K562 (cell line): ENCODE measurements at regions not wholly inside any gene's neighbourhood (a gene's known extent, or its start where the extent isn't known, plus 50 kb on each side); places are given as distances from the start of the nearest gene placed in this dataset.

Experiments
- ATAC-seq: fragments of 200-7000 bp; cut with Tn5 transposase; 3 replicates; pipeline ENCODE4 v1.9.1; 2020; ENCODE audit warnings: moderate library complexity
- BruUV-seq: library from RNA; stranded (reverse); fragments of 400-500 nt; replicated peaks from 2 replicates; lab custom pipeline; 2021; lab: Mats Ljungman, UMichigan
- CTCF ChIA-PET: fragments of 300-600 bp; formaldehyde crosslinking; extraction: SDS; loops from one replicate; lab custom pipeline; 2021; ENCODE audit warnings: low intra/inter-chr PET ratio; lab: Yijun Ruan, JAX
- POLR2A ChIA-PET: fragments of 300-600, 350-650 bp; sonication (Branson Sonifier 250); formaldehyde crosslinking; extraction: SDS; loops from one replicate; lab custom pipeline; 2021; ENCODE audit warnings: antibody characterized with exemption, inconsistent platforms; lab: Yijun Ruan, JAX
- DNase-seq, 4 experiments: peaks; one replicate each; pipeline versions ENCODE4 v3.0.0 to v3.0.0-alpha.2; 2011 to 2018; ENCODE audit warnings: low spot score in 3 of 4, mixed read lengths in 3 of 4; ENCODE audit errors: extremely low read depth in 1 of 4
- FAIRE-seq: peaks from 2 replicates; lab custom pipeline; 2011; peaks lifted over from hg19 to GRCh38; lab: Jason Lieb, UNC
- H2AFZ ChIP-seq: 2 replicates; pipeline ENCODE4 v1.6.0; 2011; ENCODE audit warnings: low read depth, low read length, control low read depth, inconsistent platforms
- H3K27ac ChIP-seq: fragments of 200-600 bp; 3 replicates; pipeline ENCODE4 v1.8.0; 2011; ENCODE audit warnings: low read depth, mild to moderate bottlenecking, control low read depth, inconsistent platforms, low read length, moderate library complexity, mixed read lengths; ENCODE audit errors: extremely low read depth
- H3K27me3 ChIP-seq, 2 experiments: fragments of 300-600 bp in 1 of 2; 2 replicates in 1 of 2; 3 replicates in 1 of 2; pipeline versions ENCODE4 v1.6.0 to v1.8.0; 2011; ENCODE audit warnings: inconsistent platforms in 2 of 2, low read length in 2 of 2, mild to moderate bottlenecking in 1 of 2, mixed read lengths in 1 of 2, moderate library complexity in 1 of 2; ENCODE audit not compliant: control insufficient read depth in 2 of 2, insufficient read depth in 2 of 2
- H3K36me3 ChIP-seq: fragments of 300-600 bp; 3 replicates; pipeline ENCODE4 v1.8.0; 2011; ENCODE audit warnings: mild to moderate bottlenecking, low read length, inconsistent platforms; ENCODE audit not compliant: control insufficient read depth, insufficient read depth
- H3K4me1 ChIP-seq, 2 experiments: fragments of 200-600 bp in 1 of 2; replicated peaks in 1 of 2; 2 replicates in 1 of 2; 3 replicates in 1 of 2; pipeline versions ENCODE4 v1.5.1 to v1.8.0; 2011; ENCODE audit warnings: inconsistent platforms in 2 of 2, low read length in 2 of 2, mild to moderate bottlenecking in 1 of 2, mixed read lengths in 1 of 2, moderate library complexity in 1 of 2; ENCODE audit not compliant: control insufficient read depth in 2 of 2, insufficient read depth in 2 of 2
- H3K4me2 ChIP-seq: 2 replicates; pipeline ENCODE4 v1.6.1; 2011; ENCODE audit warnings: low read length, control low read depth, inconsistent platforms, mixed read lengths; ENCODE audit not compliant: insufficient read depth
- H3K4me3 ChIP-seq: fragments of 200-600 bp; sonication (generic), shearing (Covaris generic); 2 replicates; pipeline ENCODE4 v1.5.1; 2016; ENCODE audit warnings: control low read depth, inconsistent platforms
- H3K79me2 ChIP-seq: fragments of 200-600 bp; 3 replicates; pipeline ENCODE4 v1.8.0; 2011; ENCODE audit warnings: low read length, inconsistent platforms; ENCODE audit not compliant: control insufficient read depth, insufficient read depth
- H3K9ac ChIP-seq, 2 experiments: 2 replicates each; pipeline versions ENCODE4 v1.6.0 to v1.6.1; 2011; ENCODE audit warnings: low read depth in 2 of 2, low read length in 2 of 2, control low read depth in 1 of 2, inconsistent platforms in 1 of 2, mild to moderate bottlenecking in 1 of 2, mixed read lengths in 1 of 2; ENCODE audit not compliant: insufficient read depth in 1 of 2
- H3K9me1 ChIP-seq: one replicate; pipeline ENCODE4 v1.6.0; 2011; ENCODE audit warnings: inconsistent platforms, mild to moderate bottlenecking, low read length, moderate library complexity; ENCODE audit not compliant: control insufficient read depth, insufficient read depth
- H3K9me3 ChIP-seq: replicated peaks from 2 replicates; pipeline ENCODE4 v1.5.1; 2011; ENCODE audit warnings: low read depth, low read length, inconsistent platforms; ENCODE audit not compliant: control insufficient read depth, insufficient read depth
- H4K20me1 ChIP-seq: replicated peaks from 2 replicates; pipeline ENCODE4 v1.6.1; 2011; ENCODE audit warnings: low read length, inconsistent platforms, mixed read lengths; ENCODE audit not compliant: control insufficient read depth, insufficient read depth
- CBX8 ChIP-seq: fragments of 200-600 bp; sonication (generic); IDR thresholded peaks from 2 replicates; pipeline ENCODE4 v1.6.1; 2012; ENCODE audit warnings: borderline replicate concordance, mixed run types, low read depth, mild to moderate bottlenecking, moderate library complexity, mixed read lengths, low read length, control low read depth, inconsistent platforms; ENCODE audit not compliant: poor library complexity, severe bottlenecking; ENCODE audit errors: extremely low read depth
- CLOCK ChIP-seq: fragments of 250-450 bp; sonication (Bioruptor Pico); IDR thresholded peaks from 2 replicates; pipeline ENCODE4 v1.4.0; 2020; ENCODE audit warnings: mild to moderate bottlenecking, moderate library complexity, borderline replicate concordance
- E2F4 ChIP-seq: sonication (generic); formaldehyde crosslinking; IDR thresholded peaks from 2 replicates; pipeline ENCODE4 v1.8.0; 2022; ENCODE audit warnings: mild to moderate bottlenecking, low read depth, missing genetic modification reagents
- FOXA3 ChIP-seq, 2 experiments: fragments of 450-650 bp in 1 of 2; sonication (generic) in 1 of 2; formaldehyde crosslinking; IDR thresholded peaks in 1 of 2; conservative IDR thresholded peaks in 1 of 2; 2 replicates each; pipeline versions ENCODE4 v1.4.0 to v1.8.0; 2020 to 2022; ENCODE audit warnings: mild to moderate bottlenecking in 2 of 2, missing genetic modification reagents in 1 of 2
- HDAC6 ChIP-seq: IDR thresholded peaks from 2 replicates; pipeline ENCODE4 v1.6.1; 2012; ENCODE audit warnings: low read depth, mild to moderate bottlenecking, control low read depth, inconsistent platforms, low read length, moderate library complexity
- HDAC8 ChIP-seq: fragments of 450-650 bp; IDR thresholded peaks from 2 replicates; pipeline ENCODE4 v1.6.1; 2016; ENCODE audit warnings: mild to moderate bottlenecking, missing genetic modification characterization, moderate library complexity, missing compliant biosample characterization
- MAFF ChIP-seq: IDR thresholded peaks from 2 replicates; pipeline ENCODE4 v1.6.1; 2012; ENCODE audit warnings: low read length, improper control_type of control experiment
- RBM15 ChIP-seq: fragments of 200-400 bp; formaldehyde crosslinking; IDR thresholded peaks from 2 replicates; pipeline ENCODE4 v1.6.1; 2018; ENCODE audit warnings: mild to moderate bottlenecking, low read length, moderate library complexity; ENCODE audit not compliant: insufficient read depth
- RBM25 ChIP-seq: fragments of 200-400 bp; formaldehyde crosslinking; IDR thresholded peaks from 2 replicates; pipeline ENCODE4 v1.6.1; 2018; ENCODE audit warnings: low read length, low read depth, moderate library complexity; ENCODE audit not compliant: severe bottlenecking
- SRSF9 ChIP-seq: fragments of 200-400 bp; formaldehyde crosslinking; IDR thresholded peaks from 2 replicates; pipeline ENCODE4 v1.6.1; 2017; ENCODE audit warnings: low read depth, low read length, borderline replicate concordance
- TAF7 ChIP-seq: fragments of 450-650 bp; IDR thresholded peaks from 2 replicates; pipeline ENCODE4 v1.6.1; 2016; ENCODE audit warnings: missing genetic modification characterization, missing compliant biosample characterization
- U2AF1 ChIP-seq: fragments of 200-400 bp; formaldehyde crosslinking; optimal IDR thresholded peaks from 2 replicates; pipeline ENCODE3; 2017; ENCODE audit warnings: mild to moderate bottlenecking, low read depth, low read length, moderate library complexity
- ZKSCAN1 ChIP-seq: fragments of 150-350 bp; IDR thresholded peaks from 2 replicates; pipeline ENCODE4 v1.6.1; 2016; ENCODE audit warnings: low read depth, low read length
- ZNF197 ChIP-seq: fragments of 200-800 bp; sonication (Bioruptor generic); IDR thresholded peaks from 2 replicates; pipeline ENCODE4 v1.6.1; 2016; ENCODE audit warnings: low read depth, missing genetic modification characterization, missing compliant biosample characterization
- ZNF449 ChIP-seq: fragments of 250-450 bp; sonication (Bioruptor Pico); IDR thresholded peaks from 2 replicates; pipeline ENCODE4 v1.8.0; 2022; ENCODE audit warnings: moderate library complexity, mild to moderate bottlenecking, inconsistent platforms
- WGBS: fragments of 100-300 bp; shearing (Covaris generic); methylation state at CpG from one replicate; pipeline ENCODE4 v1.1.6; 2016; ENCODE audit warnings: low coverage, mixed read lengths; ENCODE audit not compliant: insufficient coverage; ENCODE audit errors: missing lambda C conversion rate; 5-methylcytosine and 5-hydroxymethylcytosine counted together
- in situ Hi-C: fragments of 300-500 bp; cut with MboI; formaldehyde crosslinking; loops from 4 replicates; pipeline ENCODE4 v1.15.0; 2018; ENCODE audit warnings: inconsistent platforms, mixed read lengths
- intact Hi-C: fragments of 100-400 bp; cut with micrococcal nuclease; formaldehyde crosslinking; loops from 2 replicates; pipeline ENCODE4 v1.14.2; 2022

GRCh38 chr10:130360826-130361311 lies 224.7 kb downstream of the GLRX3 start:
- ChIA-PET CTCF (no interaction called here), POLR2A (no interaction called here)
- Histone ChIP-seq H3K36me3 (no peaks in the 10 kb centered on the region), H3K4me3 (no peak overlapping the region), H3K4me1 (no peaks in the 10 kb centered on the region), H3K27ac (no peak overlapping the region), H3K9me3 (no peaks in the 10 kb centered on the region), H3K4me2 (no peak overlapping the region), H3K27me3 (peaks cover 0 to 28% of the 10 kb centered on the region in 2 experiments; a peak in 2 of 5 replicates), H3K9ac (no peak overlapping the region), H3K9me1 (no peaks in the 10 kb centered on the region), H3K79me2 (no peaks in the 10 kb centered on the region), H2AFZ (no peak overlapping the region), H4K20me1 (no peaks in the 10 kb centered on the region)
- DNase-seq, result no peak
- ATAC-seq, result no peak
- intact Hi-C loops, result no loop called here
- in situ Hi-C loops, result no loop called here
- TF ChIP-seq CBX8 (no peak), TAF7 (no peak), RBM15 (no peak), HDAC8 (tag) (no peak), SRSF9 (no peak), MAFF (no peak), FOXA3 (CRISPR knock-in tag; conservative IDR thresholded peaks at IDR 0.05 in 1 of 2, IDR thresholded peaks at IDR 0.05 in 1 of 2) (no peak), E2F4 (CRISPR knock-in tag) (no peak), CLOCK (CRISPR knock-in tag) (no peak), ZNF197 (CRISPR knock-in tag) (no peak), RBM25 (no peak), ZNF449 (no peak), U2AF1 (no peak), ZKSCAN1 (no peak), HDAC6 (no peak)
- FAIRE-seq, result no peak
- WGBS, result 0% methylated on average over 7 of the region's 11 CpGs
- no TSS peak for BruUV-seq
